HepG2 (cell line): ENCODE measurements at regions not wholly inside any gene's neighbourhood (a gene's known extent, or its start where the extent isn't known, plus 50 kb on each side); places are given as distances from the start of the nearest gene placed in this dataset.

Experiments used
- ATAC-seq: fragments of 200-7000 bp; cut with Tn5 transposase; 3 replicates; pipeline ENCODE4 v1.9.1; 2020; ENCODE audit warnings: mild to moderate bottlenecking, moderate library complexity
- BruUV-seq: library from RNA; stranded (reverse); fragments of 400-500 nt; replicated peaks from 2 replicates; lab custom pipeline; 2021; lab: Mats Ljungman, UMichigan
- CTCF ChIA-PET: fragments of 300-600 bp; formaldehyde crosslinking; extraction: SDS; loops from one replicate; lab custom pipeline; 2021; ENCODE audit warnings: low total read pairs, inconsistent platforms, low intra/inter-chr PET ratio; lab: Yijun Ruan, JAX
- POLR2A ChIA-PET: fragments of 350-600 bp; sonication (Branson Sonifier 250); formaldehyde crosslinking; loops from one replicate; lab custom pipeline; 2020; ENCODE audit warnings: antibody characterized with exemption, inconsistent platforms; lab: Yijun Ruan, JAX
- DNase-seq: peaks from one replicate; pipeline ENCODE4 v3.0.0-alpha.2; 2015; ENCODE audit warnings: low spot score
- FAIRE-seq: peaks from 3 replicates; lab custom pipeline; 2011; peaks lifted over from hg19 to GRCh38; lab: Jason Lieb, UNC
- H2AFZ ChIP-seq: one replicate; pipeline ENCODE4 v1.6.1; 2011; ENCODE audit warnings: low read length, inconsistent platforms
- H3K27ac ChIP-seq: fragments of 300-600 bp; 3 replicates; pipeline ENCODE4 v1.8.0; 2011; ENCODE audit warnings: mixed run types, mild to moderate bottlenecking, mixed read lengths, low read length, inconsistent platforms; ENCODE audit not compliant: insufficient read depth; ENCODE audit errors: extremely low read length
- H3K27me3 ChIP-seq, 2 experiments: fragments of 200-600 bp in 1 of 2; 2 replicates in 1 of 2; 3 replicates in 1 of 2; pipeline versions ENCODE4 v1.6.0 to v1.8.0; 2011; ENCODE audit warnings: low read length in 2 of 2, mild to moderate bottlenecking in 2 of 2, moderate library complexity in 2 of 2, inconsistent platforms in 1 of 2; ENCODE audit not compliant: insufficient read depth in 2 of 2, control insufficient read depth in 1 of 2
- H3K36me3 ChIP-seq, 2 experiments: fragments of 200-600 bp in 1 of 2; replicated peaks in 1 of 2; 2 replicates in 1 of 2; 3 replicates in 1 of 2; pipeline versions ENCODE4 v1.5.1 to v1.8.0; 2011; ENCODE audit warnings: low read length in 2 of 2, inconsistent platforms in 1 of 2; ENCODE audit not compliant: insufficient read depth in 2 of 2, control insufficient read depth in 1 of 2
- H3K4me1 ChIP-seq: 2 replicates; pipeline ENCODE4 v1.5.1; 2012; ENCODE audit warnings: low read length, inconsistent platforms; ENCODE audit not compliant: insufficient read depth
- H3K4me2 ChIP-seq: 2 replicates; pipeline ENCODE4 v1.6.0; 2011; ENCODE audit warnings: low read depth, low read length, inconsistent platforms
- H3K4me3 ChIP-seq, 3 experiments: fragments of 200-600 bp in 1 of 3; sonication (generic), shearing (Covaris generic) in 1 of 3; replicated peaks in 1 of 3; 2 replicates each; pipeline ENCODE4 v1.5.1; 2011 to 2016; ENCODE audit warnings: low read length in 3 of 3, inconsistent platforms in 2 of 3, low read depth in 2 of 3, mild to moderate bottlenecking in 2 of 3, control low read depth in 1 of 3, mixed read lengths in 1 of 3; ENCODE audit not compliant: insufficient read depth in 1 of 3
- H3K79me2 ChIP-seq: one replicate; pipeline ENCODE4 v1.6.1; 2011; ENCODE audit warnings: low read length, inconsistent platforms; ENCODE audit not compliant: insufficient read depth
- H3K9ac ChIP-seq: 2 replicates; pipeline ENCODE4 v1.6.0; 2011; ENCODE audit warnings: mild to moderate bottlenecking, low read depth, low read length, inconsistent platforms; ENCODE audit not compliant: insufficient read depth
- H3K9me3 ChIP-seq: 2 replicates; pipeline ENCODE4 v1.5.1; 2012; ENCODE audit warnings: mild to moderate bottlenecking, low read length
- H4K20me1 ChIP-seq: 2 replicates; pipeline ENCODE4 v1.6.0; 2011; ENCODE audit warnings: inconsistent platforms, mild to moderate bottlenecking, low read length, moderate library complexity; ENCODE audit not compliant: insufficient read depth
- ARID2 ChIP-seq: sonication (generic); formaldehyde crosslinking; IDR thresholded peaks from 2 replicates; pipeline ENCODE4 v1.8.1; 2022; ENCODE audit warnings: mild to moderate bottlenecking, missing genetic modification reagents, borderline replicate concordance
- CENPX ChIP-seq: sonication (generic); formaldehyde crosslinking; IDR thresholded peaks from 2 replicates; pipeline ENCODE4 v1.9.0; 2021; ENCODE audit warnings: mild to moderate bottlenecking, missing genetic modification reagents, moderate library complexity
- FOXA3 ChIP-seq: IDR thresholded peaks from 2 replicates; pipeline ENCODE4 v1.6.1; 2016; ENCODE audit warnings: missing genetic modification reagents, missing compliant biosample characterization
- GLMP ChIP-seq: sonication (generic); formaldehyde crosslinking; IDR thresholded peaks from 2 replicates; pipeline ENCODE4 v1.9.0; 2021; ENCODE audit warnings: missing genetic modification reagents, mild to moderate bottlenecking, borderline replicate concordance
- HMG20B ChIP-seq: conservative IDR thresholded peaks from 2 replicates; pipeline ENCODE4 v1.6.1; 2016; ENCODE audit warnings: missing genetic modification reagents, missing compliant biosample characterization
- HNF4A ChIP-seq: sonication (generic); formaldehyde crosslinking; IDR thresholded peaks from 2 replicates; pipeline ENCODE4 v1.4.0; 2020; ENCODE audit warnings: missing genetic modification reagents
- KDM3A ChIP-seq: IDR thresholded peaks from 2 replicates; pipeline ENCODE4 v1.6.1; 2018; ENCODE audit warnings: low read depth, missing compliant biosample characterization
- NCOA1 ChIP-seq: sonication (generic); formaldehyde crosslinking; IDR thresholded peaks from 2 replicates; pipeline ENCODE4 v1.9.0; 2021; ENCODE audit warnings: missing genetic modification reagents
- NRL ChIP-seq: sonication (generic); formaldehyde crosslinking; IDR thresholded peaks from 2 replicates; pipeline ENCODE4 v1.5.0; 2020; ENCODE audit warnings: missing genetic modification reagents, mild to moderate bottlenecking, moderate library complexity, borderline replicate concordance
- SRSF4 ChIP-seq: fragments of 200-400 bp; formaldehyde crosslinking; IDR thresholded peaks from one replicate; pipeline ENCODE4 v1.6.1; 2018; ENCODE audit warnings: mild to moderate bottlenecking, low read depth, low read length, moderate library complexity; ENCODE audit not compliant: poor library complexity, severe bottlenecking
- ZMYM2 ChIP-seq: sonication (generic); formaldehyde crosslinking; IDR thresholded peaks from 2 replicates; pipeline ENCODE4 v1.8.0; 2022; ENCODE audit warnings: mild to moderate bottlenecking, missing genetic modification reagents
- ZNF329 ChIP-seq: sonication (generic); formaldehyde crosslinking; IDR thresholded peaks from 2 replicates; pipeline ENCODE4 v1.9.0; 2021; ENCODE audit warnings: low read depth, mild to moderate bottlenecking, missing genetic modification reagents
- ZNF558 ChIP-seq: sonication (generic); formaldehyde crosslinking; IDR thresholded peaks from 2 replicates; pipeline ENCODE4 v1.9.0; 2022; ENCODE audit warnings: mild to moderate bottlenecking, missing genetic modification reagents, borderline replicate concordance
- ZNF580 ChIP-seq: IDR thresholded peaks from 2 replicates; pipeline ENCODE4 v1.6.1; 2016; ENCODE audit warnings: low read depth, borderline replicate concordance
- ZNF816 ChIP-seq: sonication (generic); formaldehyde crosslinking; IDR thresholded peaks from 2 replicates; pipeline ENCODE4 v1.8.0; 2022; ENCODE audit warnings: missing genetic modification reagents, mild to moderate bottlenecking, borderline replicate concordance
- WGBS: methylation state at CpG from one replicate; pipeline ENCODE4 v1.1.6; 2017; ENCODE audit warnings: low lambda C conversion rate; 5-methylcytosine and 5-hydroxymethylcytosine counted together
- in situ Hi-C: cut with HindIII; loops from 2 replicates; pipeline ENCODE4 v1.10.0; 2017; ENCODE audit warnings: low pct_unique_long_range_greater_than_20kb; ENCODE audit not compliant: extremely low pct_ligation_motif_present
- intact Hi-C: fragments of 100-400 bp; cut with micrococcal nuclease; formaldehyde crosslinking; loops from one replicate; pipeline ENCODE4 v1.10.0; 2022; ENCODE audit not compliant: unreplicated experiment
- TF ChIP-seq, protein P1 (sequence below): conservative IDR thresholded peaks from 2 replicates; pipeline ENCODE4 v1.6.1; 2018; ENCODE audit warnings: missing genetic modification reagents
- TF ChIP-seq, protein P2 (sequence below): IDR thresholded peaks from 2 replicates; pipeline ENCODE4 v1.6.1; 2016; ENCODE audit warnings: missing genetic modification reagents, missing compliant biosample characterization

- no peak for ATAC-seq
- no TSS peak for BruUV-seq
- TF ChIP-seq KDM3A (CRISPR knock-in tag) (no peak), ARID2 (CRISPR knock-in tag) (no peak), ZNF329 (CRISPR knock-in tag) (no peak), ZMYM2 (CRISPR knock-in tag) (no peak), NRL (CRISPR knock-in tag) (no peak), ZNF580 (CRISPR knock-in tag) (no peak), GLMP (CRISPR knock-in tag) (no peak), HNF4A (CRISPR knock-in tag) (no peak), ZNF816 (no peak), ZNF558 (CRISPR knock-in tag) (no peak), NCOA1 (CRISPR knock-in tag) (no peak), SRSF4 (no peak), CENPX (CRISPR knock-in tag) (no peak), HMG20B (no peak), FOXA3 (CRISPR knock-in tag) (no peak)
- TF ChIP-seq, protein P1, sequence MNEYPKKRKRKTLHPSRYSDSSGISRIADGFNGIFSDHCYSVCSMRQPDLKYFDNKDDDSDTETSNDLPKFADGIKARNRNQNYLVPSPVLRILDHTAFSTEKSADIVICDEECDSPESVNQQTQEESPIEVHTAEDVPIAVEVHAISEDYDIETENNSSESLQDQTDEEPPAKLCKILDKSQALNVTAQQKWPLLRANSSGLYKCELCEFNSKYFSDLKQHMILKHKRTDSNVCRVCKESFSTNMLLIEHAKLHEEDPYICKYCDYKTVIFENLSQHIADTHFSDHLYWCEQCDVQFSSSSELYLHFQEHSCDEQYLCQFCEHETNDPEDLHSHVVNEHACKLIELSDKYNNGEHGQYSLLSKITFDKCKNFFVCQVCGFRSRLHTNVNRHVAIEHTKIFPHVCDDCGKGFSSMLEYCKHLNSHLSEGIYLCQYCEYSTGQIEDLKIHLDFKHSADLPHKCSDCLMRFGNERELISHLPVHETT (CRISPR knock-in tag): no peak
- TF ChIP-seq, protein P2, sequence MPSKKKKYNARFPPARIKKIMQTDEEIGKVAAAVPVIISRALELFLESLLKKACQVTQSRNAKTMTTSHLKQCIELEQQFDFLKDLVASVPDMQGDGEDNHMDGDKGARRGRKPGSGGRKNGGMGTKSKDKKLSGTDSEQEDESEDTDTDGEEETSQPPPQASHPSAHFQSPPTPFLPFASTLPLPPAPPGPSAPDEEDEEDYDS: no peak
- TF ChIP-seq, all 625 proteins: peak for 0
- Histone ChIP-seq H3K79me2 (no peaks in the 10 kb centered on the region), H3K9ac (no peak overlapping the region), H3K4me2 (no peak overlapping the region), H3K4me1 (no peaks in the 10 kb centered on the region), H4K20me1 (no peaks in the 10 kb centered on the region), H3K9me3 (no peaks in the 10 kb centered on the region), H3K36me3 (no peaks in the 10 kb centered on the region), H3K27me3 (no peaks in the 10 kb centered on the region), H3K27ac (no peak overlapping the region), H2AFZ (no peak overlapping the region), H3K4me3 (no peak overlapping the region)
- FAIRE-seq (no peak), DNase-seq (no peak)
- POLR2A ChIA-PET: no interaction called here
- CTCF ChIA-PET: no interaction called here
- intact Hi-C loops: no loop called here
- WGBS: 2% methylated on average over 3 of the region's 3 CpGs
- in situ Hi-C loops: no loop called here
Measured at GRCh38 chr3:94887065-94887464, 824.2 kb downstream of the NSUN3 start.
